NCI-H82 treated with DMSO at 0.1 percent for 48 hours (cell line): ENCODE measurements at regions not wholly inside any gene's neighbourhood (a gene's known extent, or its start where the extent isn't known, plus 50 kb on each side); places are given as distances from the start of the nearest gene placed in this dataset.
"Not testable (repeated sequence)": the region's sequence is repeated elsewhere in the genome, so short reads cannot be mapped to it uniquely, and the experiment has no call there.

Source experiments
- DNase-seq: peaks from one replicate; lab custom pipeline; 2025; ENCODE audit not compliant: unreplicated experiment; lab: John Stamatoyannopoulos, UW

- no peak for DNase-seq
These were observed 114.0 kb downstream of the SLC38A4 start for GRCh38 chr12:46711756-46712155.

GRCh38 chr12:46710125-46710743 lies 115.6 kb downstream of the SLC38A4 start:
- DNase-seq: no peak

GRCh38 chr12:46702581-46703344 lies 123.0 kb downstream of the SLC38A4 start:
- no peak for DNase-seq

GRCh38 chr12:46701356-46701755 lies 124.4 kb downstream of the SLC38A4 start:
- DNase-seq: peak; percentile 27

- DNase-seq: no peak
These were observed 125.8 kb downstream of the SLC38A4 start for GRCh38 chr12:46699986-46700385.

GRCh38 chr12:46698003-46698402 lies 127.8 kb downstream of the SLC38A4 start:
- no peak for DNase-seq

- DNase-seq: no peak
These were observed 132.3 kb downstream of the SLC38A4 start for GRCh38 chr12:46693518-46693917.

- no peak for DNase-seq
These were observed 132.8 kb downstream of the SLC38A4 start for GRCh38 chr12:46693034-46693433.

GRCh38 chr12:46692606-46693005 lies 133.2 kb downstream of the SLC38A4 start:
- no peak for DNase-seq

- DNase-seq: no peak
These were observed 139.4 kb downstream of the SLC38A4 start for GRCh38 chr12:46686267-46686942.

GRCh38 chr12:46684243-46684642 lies 141.6 kb downstream of the SLC38A4 start:
- not testable (repeated sequence) for DNase-seq

GRCh38 chr12:46682148-46682547 lies 143.6 kb downstream of the SLC38A4 start:
- no peak for DNase-seq

- DNase-seq: no peak
These were observed 145.3 kb downstream of the SLC38A4 start for GRCh38 chr12:46680506-46680905.

- DNase-seq: no peak
These were observed 146.0 kb downstream of the SLC38A4 start for GRCh38 chr12:46679754-46680153.

- no peak for DNase-seq
These were observed 147.4 kb downstream of the SLC38A4 start for GRCh38 chr12:46678426-46678825.

GRCh38 chr12:46677749-46678148 lies 148.0 kb downstream of the SLC38A4 start:
- DNase-seq: peak; percentile 32

GRCh38 chr12:46676797-46677520 lies 148.8 kb downstream of the SLC38A4 start:
- DNase-seq: no peak

- no peak for DNase-seq
These were observed 149.4 kb downstream of the SLC38A4 start for GRCh38 chr12:46676396-46676795.

- DNase-seq: peak; percentile 26
These were observed 150.1 kb downstream of the SLC38A4 start for GRCh38 chr12:46675736-46676135.

- no peak for DNase-seq
These were observed 151.0 kb downstream of the SLC38A4 start for GRCh38 chr12:46674800-46675199.

- no peak for DNase-seq
These were observed 151.7 kb downstream of the SLC38A4 start for GRCh38 chr12:46674129-46674528.
